NCI-H460 (cell line): ENCODE measurements at regions not wholly inside any gene's neighbourhood (a gene's known extent, or its start where the extent isn't known, plus 50 kb on each side); places are given as distances from the start of the nearest gene placed in this dataset.
"Not testable (repeated sequence)": the region's sequence is repeated elsewhere in the genome, so short reads cannot be mapped to it uniquely, and the experiment has no call there.

Source experiments
- DNase-seq: peaks from one replicate; pipeline ENCODE4 v3.0.0-alpha.2; 2016; ENCODE audit warnings: low read depth; ENCODE audit errors: extremely low read depth

DNA sequence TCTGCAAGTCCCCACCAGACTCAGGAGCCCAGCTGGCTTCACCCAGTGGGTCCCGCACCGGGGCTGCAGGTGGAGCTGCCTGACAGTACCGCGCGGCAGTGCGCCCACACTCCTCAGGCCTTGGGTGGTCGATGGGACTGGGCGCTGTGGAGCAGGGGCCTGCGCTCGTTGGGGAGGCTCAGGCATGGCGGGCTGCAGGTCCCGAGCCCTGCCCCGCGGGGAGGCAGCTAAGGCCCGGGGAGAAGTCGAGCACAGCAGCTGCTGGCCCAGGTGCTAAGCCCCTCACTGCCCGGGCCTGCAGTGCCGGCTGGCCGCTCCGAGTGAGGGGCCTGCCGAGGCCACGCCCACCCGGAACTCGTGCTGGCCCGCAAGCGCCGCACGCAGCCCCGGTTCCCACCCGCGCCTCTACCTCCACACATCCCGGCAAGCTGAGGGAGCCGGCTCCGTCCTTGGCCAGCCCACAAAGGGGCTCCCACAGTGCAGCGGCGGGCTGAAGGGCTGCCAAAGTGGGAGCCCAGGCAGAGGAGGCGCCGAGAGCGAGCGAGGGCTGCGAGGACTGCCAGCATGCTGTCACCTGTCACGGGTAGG, 2021.7 kb upstream of the LRRTM1 start:
- not testable (repeated sequence) for DNase-seq

DNA sequence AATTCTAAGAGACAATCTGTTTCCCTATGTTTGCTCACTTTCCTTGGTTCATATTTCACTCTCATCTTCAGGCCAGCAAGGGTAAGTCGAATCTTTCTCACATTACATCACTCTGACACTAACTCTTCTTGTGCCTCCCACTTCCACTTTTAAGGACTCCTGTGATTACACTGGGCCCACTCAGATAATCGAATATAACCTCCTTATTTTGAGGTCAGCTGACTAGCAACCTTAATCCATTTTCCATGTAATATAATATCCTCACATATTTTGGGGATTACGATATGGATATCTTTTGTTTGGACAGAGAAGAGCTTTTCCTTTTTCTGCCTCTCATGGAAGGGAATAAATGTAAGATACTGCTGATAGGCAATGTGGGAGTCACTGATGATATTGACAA, 2015.7 kb upstream of the LRRTM1 start:
- DNase-seq, result no peak

DNA sequence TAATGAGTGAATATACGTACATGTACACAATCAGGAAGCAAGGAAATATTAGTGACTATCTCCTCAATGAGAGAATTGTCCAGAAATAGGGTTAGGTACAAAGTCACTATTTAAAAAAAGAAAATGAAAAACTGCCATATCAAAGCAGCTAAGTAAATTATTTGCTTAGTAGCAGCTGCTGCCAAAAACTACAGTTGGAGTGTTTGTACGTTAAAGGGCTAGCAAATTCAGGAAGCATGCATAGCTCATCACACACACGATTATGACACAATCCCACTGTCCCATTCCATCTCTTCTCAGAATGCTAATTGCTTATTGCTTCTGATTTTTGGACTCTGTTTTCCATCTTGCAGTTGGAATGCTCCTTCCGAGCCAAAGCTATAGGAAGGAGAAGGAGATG, 2012.5 kb upstream of the LRRTM1 start:
- DNase-seq, result no peak

DNA sequence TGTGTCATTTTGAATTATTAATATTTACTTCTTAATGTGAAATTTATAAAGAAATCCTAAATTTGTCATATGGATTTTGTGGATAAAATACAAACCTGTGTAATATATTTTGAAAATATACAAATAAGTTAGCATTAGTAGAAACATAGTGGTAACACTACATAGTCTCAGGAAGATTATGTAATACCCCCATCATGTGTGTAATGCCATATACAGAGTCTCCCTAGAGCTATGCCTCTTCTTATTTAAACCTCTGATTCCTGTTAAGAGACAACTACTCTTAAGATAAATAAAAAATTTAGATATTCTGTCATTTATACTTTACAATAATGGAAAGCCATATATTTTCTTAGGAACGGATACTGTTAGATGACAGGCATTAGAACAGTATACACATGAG, 2012.0 kb upstream of the LRRTM1 start:
- DNase-seq, result no peak

DNA sequence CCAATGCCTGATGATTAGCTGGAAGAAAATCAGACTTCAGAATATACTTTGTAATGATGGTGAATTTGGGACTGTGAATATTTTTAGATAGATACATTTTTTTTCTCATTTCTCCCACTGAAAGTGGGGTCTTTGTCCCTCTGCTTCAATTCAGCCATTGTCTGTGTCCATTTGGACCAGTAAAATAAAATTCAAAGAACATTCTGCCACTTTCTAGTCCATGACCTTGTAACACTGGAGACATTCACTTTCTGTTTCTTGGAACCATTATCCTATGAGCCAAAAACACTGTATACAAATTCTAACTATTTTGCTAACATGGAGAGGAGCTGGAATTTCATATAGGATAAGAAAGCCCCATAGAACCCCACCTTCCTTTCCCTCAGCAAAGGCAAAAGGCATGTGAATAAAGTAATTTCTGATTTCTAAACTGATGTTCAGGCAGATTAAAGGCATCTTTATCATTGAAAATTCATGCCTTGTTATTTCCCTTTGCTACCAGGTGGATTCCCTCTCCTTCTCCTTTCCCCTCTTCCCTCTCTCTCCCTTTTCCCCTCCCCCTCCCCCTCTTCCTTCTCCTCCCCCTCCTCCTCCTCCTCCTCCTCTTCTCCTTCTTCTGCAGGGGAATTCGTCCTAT, 2010.4 kb upstream of the LRRTM1 start:
- DNase-seq, result no peak

DNA sequence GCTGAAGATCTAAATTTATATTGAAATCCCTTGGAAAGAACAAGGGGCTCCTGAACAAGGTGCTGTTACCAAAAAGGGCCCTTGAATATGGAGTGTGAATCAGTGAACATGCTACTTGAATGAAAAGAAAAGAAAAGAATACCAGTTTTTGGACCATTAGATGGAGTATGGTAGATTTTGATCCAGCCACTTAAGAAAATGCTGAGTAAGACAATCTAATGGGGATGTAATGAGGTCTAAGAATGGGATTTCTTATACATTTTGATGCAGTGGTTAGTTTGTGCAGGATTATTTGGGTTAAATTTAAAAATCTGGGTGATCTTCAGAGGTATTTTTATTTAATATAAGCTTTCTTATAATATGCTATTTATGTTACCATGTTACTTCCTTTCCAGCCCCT, 2003.0 kb upstream of the LRRTM1 start:
- DNase-seq, result no peak

DNA sequence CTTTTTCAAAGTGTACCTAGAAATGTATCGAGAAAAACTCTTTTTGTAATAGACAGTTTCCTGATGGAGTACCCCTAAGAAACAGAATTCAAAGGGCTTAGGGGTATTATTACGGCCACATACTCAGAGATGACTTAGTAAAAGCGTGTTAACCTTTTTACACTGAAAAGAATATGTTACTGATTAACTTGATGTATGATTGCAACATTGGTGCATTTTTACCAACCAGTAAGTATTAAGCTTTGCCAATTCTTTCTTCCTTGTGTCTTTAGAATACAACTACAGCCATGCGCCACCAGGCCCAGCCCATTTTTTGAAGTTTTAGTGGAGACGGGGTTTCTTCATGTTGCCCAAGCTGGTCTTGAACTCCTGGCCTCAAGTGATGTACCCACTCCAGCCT, 1997.0 kb upstream of the LRRTM1 start:
- DNase-seq, result no peak

DNA sequence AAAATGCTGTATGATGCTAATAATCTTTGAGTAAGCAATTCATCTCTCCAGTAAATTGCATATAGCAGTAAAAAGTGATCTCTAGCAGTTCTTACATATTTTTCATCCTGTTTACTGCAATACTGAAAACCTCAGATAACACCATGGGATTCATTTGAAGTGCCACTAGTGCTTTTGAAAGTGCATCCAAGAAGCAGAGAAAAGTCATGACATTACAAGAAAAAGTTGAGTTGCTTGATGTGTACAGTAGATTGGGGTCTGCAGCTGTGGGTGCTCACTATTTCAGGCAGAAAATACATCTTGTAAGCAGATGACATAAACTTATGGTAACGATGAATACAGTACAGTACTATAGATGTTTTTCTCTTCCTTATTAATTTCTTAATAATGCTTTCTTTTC, 1984.9 kb upstream of the LRRTM1 start:
- DNase-seq, result no peak

DNA sequence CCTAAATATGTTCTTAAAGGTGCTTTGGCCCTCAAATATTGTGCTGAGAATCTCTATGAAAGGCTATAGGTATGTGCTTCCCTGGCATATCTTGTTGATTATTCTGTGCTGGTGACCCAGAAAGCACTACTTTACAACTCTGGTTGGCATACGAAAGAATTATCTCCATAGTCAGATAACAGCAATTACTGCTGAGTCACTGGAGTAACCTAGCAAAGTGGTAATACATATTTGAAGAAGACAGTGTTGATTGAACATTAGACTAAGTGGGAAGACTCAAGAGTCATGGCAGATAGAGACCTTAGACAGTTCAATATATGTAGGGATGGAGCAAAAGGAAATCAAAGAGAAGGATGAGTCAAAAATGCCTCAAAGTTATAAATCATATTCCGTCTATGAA, 1978.5 kb upstream of the LRRTM1 start:
- DNase-seq, result no peak

DNA sequence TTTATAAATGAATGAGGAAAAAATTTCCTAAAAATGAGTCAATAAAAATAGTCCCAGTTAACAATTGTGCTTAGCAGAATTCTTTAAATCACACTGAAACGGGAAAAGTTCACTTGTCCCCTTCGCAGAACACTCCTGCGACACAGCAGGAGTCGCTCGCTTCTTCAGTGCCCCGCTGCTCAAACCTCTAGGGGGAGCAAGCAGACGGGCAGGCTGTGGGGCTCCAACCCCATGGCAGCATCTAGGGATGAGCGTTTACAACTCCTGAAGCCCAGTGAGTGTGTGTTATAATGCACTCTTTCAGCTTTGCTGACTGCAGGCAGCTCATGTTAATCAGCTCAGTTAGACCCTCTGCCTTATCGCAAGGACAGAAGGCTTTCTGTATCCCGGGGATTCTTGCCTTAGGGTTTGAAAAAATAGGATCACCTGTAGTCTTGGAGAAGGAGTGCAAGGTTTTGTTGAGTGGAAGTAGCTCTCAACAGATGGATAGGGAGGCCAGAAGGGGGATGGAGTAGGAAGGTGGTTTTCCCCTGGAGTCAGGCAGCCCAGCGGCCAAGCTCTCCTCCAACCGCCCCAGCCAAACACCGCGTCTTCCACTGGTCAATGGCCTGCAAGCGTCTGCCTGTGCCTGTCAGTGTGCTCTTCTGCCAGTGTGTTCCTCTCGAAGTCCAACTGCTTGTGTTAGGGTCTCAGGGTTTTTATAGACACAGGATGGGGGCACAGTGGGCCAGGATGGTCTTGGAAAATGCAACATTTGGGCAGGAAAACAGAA, 1977.7 kb upstream of the LRRTM1 start:
- DNase-seq, result no peak

DNA sequence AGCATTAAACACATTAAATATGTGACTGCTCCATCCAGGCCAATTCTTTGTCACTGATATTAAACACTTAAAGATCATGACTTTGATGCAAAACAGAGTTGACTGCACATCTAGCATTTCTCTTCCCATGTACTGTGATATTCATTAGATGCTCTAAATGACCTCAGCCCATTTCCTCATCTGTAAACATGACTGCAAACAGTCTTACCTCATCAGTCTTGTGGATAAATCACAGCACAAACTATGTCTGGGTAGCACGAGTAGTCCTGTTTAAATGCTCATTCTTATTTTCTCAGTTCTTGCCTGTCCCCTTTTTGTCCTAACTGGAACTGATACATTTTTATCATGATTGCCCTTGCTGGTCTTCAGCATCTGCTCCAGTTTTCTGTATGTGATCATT, 1974.8 kb upstream of the LRRTM1 start:
- no peak for DNase-seq

DNA sequence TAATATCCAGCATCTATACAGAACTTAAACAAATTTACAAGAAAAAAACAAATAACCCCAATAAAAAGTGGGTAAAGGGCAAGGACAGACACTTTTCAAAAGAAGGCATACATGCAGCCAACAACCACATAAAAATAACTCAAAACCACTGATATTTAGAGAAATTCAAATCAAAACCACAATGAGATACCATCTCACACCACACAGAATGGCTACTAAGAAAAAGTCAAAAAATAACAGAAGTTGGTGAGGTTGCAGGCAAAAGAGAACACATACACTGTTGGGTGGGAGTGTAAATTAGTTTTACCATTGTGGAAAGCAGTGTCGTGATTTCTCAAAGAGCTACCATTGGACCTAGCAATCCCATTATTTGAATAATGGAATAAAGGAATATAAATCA, 1973.9 kb upstream of the LRRTM1 start:
- DNase-seq, result no peak

DNA sequence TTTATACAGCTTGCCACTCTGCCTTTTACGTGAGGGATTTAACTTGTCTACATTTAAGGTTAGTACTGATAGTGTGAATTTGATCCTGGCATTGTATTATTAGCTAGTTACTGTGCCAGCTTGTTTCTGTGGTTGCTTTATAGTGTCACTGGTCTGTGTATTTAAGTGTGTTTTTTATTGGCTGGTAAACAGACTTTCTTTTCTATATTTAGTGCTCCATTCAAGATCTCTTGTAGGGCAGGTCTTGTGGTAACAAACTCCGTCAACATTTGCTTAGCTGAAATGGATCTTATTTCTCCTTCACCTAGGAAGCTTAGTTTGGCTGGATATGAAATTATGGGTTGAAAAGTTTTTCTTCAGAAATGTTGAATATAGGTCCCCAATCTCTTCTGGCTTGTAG, 1971.0 kb upstream of the LRRTM1 start:
- no peak for DNase-seq

DNA sequence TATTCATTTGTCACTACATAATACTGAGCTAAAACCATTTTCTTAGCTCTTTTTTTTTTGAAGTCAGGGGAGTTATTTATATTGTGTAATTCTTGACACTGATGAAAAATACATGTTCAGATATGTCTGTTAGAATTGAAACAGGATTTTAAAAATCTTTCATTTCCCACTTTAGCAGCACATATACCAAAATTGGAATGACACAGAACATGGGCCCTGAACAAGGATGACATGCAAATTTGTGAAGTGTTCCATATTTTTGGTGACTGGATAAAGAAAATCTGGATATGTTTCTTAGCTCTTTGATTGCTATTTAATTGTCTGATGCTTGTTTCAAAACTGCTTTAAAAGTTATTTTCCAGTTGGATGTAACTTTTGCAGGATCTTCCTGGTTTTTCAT, 1963.9 kb upstream of the LRRTM1 start:
- no peak for DNase-seq

DNA sequence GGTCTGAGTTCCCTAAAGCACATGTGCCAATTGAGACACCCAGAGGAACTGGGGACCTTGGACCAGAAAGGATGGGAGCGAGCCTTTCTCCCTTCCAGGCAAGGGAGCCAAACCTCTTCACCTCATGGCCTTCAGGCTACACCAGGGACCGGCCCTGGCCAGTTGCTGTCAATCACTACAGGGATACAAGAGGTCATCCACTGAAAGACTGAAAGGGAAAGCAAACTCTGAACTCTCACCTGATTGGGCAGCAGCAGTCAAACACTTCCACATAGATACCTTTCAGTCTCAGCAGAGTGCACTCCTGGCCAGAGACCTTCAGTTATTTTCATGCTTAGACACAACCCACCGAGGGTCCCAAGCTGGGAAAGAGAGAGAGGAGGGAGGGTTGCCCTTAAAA, 1956.0 kb upstream of the LRRTM1 start:
- no peak for DNase-seq

DNA sequence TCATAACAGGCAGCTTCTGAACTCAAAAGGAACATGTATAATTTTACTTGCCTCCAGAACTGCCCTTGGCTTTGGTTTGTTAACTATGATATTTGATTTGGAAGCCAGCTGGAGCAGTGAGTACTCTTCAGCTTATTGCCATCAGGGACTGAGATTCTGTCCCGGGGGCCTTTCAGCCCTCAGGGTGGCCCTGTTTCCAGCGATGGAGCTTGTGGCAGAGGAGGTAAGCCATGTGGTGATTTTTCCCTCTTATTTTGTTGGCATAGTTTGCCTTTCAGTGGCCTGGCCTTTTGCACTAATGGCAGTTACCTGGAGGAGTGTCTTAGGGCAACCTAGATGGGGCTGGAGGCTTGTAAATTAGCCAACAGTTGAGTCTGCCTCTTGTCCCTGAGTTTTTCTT, 1955.0 kb upstream of the LRRTM1 start:
- no peak for DNase-seq

DNA sequence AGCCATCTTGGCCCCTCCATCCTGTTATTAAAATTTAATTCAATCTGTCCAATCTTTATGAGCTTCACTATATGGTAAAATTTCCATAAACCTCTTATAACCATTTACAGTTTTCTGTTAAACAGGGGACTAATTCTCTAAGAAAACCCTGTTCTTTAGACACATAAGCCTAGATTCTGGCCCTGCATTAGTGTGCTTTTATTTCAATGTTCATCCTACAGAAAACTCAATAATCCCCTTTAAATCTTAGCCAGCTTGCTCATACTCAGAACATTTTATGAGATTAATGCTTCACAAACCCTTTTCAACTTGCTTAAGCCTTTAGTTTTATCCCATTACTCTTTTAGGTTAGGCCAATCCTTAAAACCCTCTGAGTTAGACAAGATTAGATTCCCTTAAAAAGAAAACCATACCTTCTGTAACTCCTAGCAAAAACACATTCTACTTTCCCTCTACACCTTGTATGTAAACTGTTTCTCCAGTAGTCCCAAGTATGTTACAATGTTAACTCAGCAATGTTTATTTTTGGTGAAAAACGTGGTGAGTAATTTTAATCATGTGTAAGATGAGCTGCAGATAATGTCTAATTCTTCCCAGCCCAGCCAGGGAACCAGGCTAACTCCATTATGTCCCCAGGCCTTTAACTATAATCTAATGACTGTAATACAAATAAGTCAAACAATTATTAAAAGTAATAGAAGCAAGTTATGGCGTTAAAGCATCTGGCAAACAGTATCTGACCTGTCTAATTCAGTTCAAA, 1953.4 kb upstream of the LRRTM1 start:
- DNase-seq, result no peak

DNA sequence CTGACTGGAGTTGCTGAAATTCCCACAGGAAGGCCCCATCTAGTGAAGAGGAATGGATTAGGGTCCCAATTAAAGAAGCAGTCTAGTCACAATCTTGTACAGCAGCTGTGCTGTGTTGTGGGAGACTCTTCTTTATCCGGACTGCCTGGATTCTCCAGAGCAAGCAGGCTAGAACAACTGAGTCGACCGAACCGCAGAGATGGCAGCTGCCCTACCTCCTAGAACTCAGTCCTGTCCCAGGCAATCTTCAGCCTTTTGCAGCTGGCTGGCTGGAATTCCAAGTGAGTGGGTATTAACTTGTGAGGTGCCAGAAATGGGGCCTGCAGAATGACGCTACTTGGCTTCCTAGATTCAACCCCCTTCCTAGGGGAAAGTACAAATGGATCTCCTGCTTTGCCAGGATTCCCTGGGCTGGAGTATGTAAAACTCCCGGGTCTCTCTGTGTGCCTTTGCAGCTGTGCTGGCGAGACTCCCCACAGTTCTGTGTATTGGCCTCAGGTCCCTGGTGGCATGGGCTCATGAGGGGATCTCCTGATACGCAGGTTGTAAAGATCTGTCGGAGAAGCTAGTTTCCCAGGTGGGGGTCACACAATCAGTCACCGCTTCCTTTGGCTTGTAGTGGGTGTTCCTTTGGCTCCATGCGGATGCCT, 1952.6 kb upstream of the LRRTM1 start:
- no peak for DNase-seq

DNA sequence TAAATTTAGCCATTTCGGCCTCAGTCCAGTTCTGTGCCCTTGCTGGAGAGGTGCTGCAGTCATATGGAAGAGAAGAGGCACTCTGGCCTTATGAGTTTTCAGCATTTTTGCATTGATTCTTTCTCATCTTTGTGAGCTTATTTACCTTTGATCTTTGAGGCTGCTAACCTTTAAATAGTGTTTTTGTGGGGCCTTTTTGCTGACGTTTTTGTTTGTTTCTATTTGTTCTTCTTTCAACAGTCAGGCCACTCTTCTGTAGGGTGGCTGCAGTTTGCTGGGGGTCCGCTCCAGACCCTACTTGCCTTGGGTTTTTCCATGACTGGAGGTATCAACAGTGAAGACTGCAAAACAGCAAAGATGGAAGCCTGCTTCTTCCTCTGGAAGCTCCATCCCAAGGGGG, 1951.7 kb upstream of the LRRTM1 start:
- no peak for DNase-seq

DNA sequence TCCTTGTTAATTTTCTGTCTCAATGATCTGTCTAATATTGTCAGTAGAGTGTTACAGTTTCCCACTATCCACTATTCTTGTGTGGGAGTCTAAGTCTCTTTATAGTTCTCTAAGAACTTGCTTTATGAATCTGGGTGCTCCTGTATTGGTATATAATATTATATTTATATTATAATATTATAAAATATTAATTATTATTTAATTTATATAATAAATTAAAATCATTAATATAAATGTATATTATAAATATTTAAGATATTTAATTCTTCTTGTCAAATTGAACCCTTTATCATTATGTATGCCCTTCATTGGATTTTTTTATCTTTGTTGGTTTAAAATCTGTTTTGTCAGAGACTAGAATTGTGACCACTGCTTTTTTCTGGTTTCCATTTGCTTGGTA, 1950.2 kb upstream of the LRRTM1 start:
- DNase-seq, result no peak

DNA sequence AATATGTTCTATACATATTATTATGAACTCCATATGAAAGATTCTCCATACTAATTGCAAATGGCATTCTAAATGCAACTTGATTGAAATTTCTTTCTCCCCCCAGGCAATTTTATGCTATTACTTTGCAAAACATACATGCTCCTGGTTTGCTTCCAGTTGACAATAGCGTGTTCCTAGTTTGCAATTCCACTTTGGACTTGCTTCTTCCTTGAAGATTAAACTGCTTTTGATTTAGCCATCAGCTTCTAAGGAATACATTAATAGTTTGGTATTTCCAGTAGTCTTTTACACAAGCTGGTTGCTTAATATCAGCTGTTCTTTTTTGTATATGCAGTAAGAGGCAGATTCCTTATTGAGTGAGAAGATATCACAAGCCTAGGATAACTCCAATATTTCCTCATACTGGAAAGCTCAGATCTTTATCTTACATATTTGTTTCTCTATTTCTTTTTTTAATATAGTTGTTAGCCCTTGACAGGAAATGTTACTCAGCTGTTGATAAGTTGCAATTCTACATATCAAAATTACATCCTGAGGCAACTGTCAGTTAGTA, 1941.7 kb upstream of the LRRTM1 start:
- DNase-seq, result no peak
